BLaER1 treated with 17β-estradiol and CSF1 and Interleukin-3, amounts not matched to agents 10 nM and 100 nM (cell line): ENCODE measurements at regions not wholly inside any gene's neighbourhood (a gene's known extent, or its start where the extent isn't known, plus 50 kb on each side); places are given as distances from the start of the nearest gene placed in this dataset.

Source experiments
- H3K27ac ChIP-seq, 11 experiments: shearing (Covaris generic); formaldehyde crosslinking; 2 replicates each; pipeline ENCODE4 v1.8.1; 2022
- H3K27me3 ChIP-seq, 11 experiments: shearing (Covaris generic); formaldehyde crosslinking; 2 replicates each; pipeline ENCODE4 v1.8.1; 2022
- H3K36me3 ChIP-seq, 11 experiments: shearing (Covaris generic); formaldehyde crosslinking; 2 replicates each; pipeline ENCODE4 v1.8.1; 2022
- H3K4me1 ChIP-seq, 10 experiments: shearing (Covaris generic); formaldehyde crosslinking; 2 replicates each; pipeline ENCODE4 v1.8.1; 2022
- H3K4me2 ChIP-seq, 11 experiments: shearing (Covaris generic); formaldehyde crosslinking; 2 replicates each; pipeline ENCODE4 v1.8.1; 2022
- H3K4me3 ChIP-seq, 10 experiments: shearing (Covaris generic); formaldehyde crosslinking; 2 replicates each; pipeline ENCODE4 v1.8.1; 2022
- H3K9ac ChIP-seq, 11 experiments: shearing (Covaris generic); formaldehyde crosslinking; 2 replicates each; pipeline ENCODE4 v1.8.1; 2022
- H3K9me3 ChIP-seq, 11 experiments: shearing (Covaris generic); formaldehyde crosslinking; replicated peaks in 1 of 11; 2 replicates each; pipeline ENCODE4 v1.8.1; 2022
- H4K20me1 ChIP-seq, 11 experiments: shearing (Covaris generic); formaldehyde crosslinking; 2 replicates each; pipeline ENCODE4 v1.8.1; 2022
- Cebpa-rat ChIP-seq, 11 experiments: shearing (Covaris generic); IDR thresholded peaks; 2 replicates each; pipeline ENCODE4 v1.8.1; 2022

DNA sequence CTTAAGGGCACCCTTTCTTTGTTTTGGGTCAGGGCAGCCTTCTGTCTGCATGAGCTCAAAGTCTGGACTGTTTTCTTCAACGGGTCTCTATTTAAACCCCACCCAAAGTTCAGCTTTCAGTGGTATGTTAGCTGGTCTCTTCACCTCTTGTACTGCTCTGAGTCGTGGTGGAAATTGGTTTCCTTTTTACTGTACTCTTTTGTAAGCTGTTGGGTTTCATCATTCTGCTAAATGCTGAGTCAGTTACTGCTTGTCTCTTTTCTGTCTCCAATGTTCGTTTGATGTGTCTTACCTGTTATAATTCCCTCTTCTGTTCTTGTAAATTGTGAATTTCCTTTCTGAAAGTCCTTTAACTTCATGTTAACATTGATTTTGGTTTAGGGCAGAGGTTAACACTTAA lies 64.1 kb upstream of the MALRD1 start:
- no peaks in the 10 kb centered on the region for H4K20me1 ChIP-seq
- H3K4me3 ChIP-seq, result no peak overlapping the region
- TF ChIP-seq Cebpa-rat (IDR thresholded peaks at IDR 0.05), result no peak
- H3K27ac ChIP-seq, result no peak overlapping the region; a peak in 1 of 22 replicates
- peaks cover 0 to 8% (median 0%) of the 10 kb centered on the region in 10 experiments; a peak in 2 of 20 replicates for H3K4me1 ChIP-seq
- H3K4me2 ChIP-seq, result peak overlapping the region in 4 of 11 experiments; percentile 3 to 37 (median 10); a peak in 4 of 22 replicates
- H3K9ac ChIP-seq, result no peak overlapping the region
- peaks cover 18 to 31% (median 24%) of the 10 kb centered on the region in 11 experiments for H3K9me3 ChIP-seq
- no peaks in the 10 kb centered on the region for H3K27me3 ChIP-seq
- H3K36me3 ChIP-seq, result peaks cover 0 to 8% (median 0%) of the 10 kb centered on the region in 11 experiments; a peak in 4 of 22 replicates

- no peak overlapping the region for H3K4me3 ChIP-seq
- no peaks in the 10 kb centered on the region for H4K20me1 ChIP-seq
- H3K9me3 ChIP-seq, result peaks cover 39 to 57% (median 54%) of the 10 kb centered on the region in 11 experiments
- peaks cover 0 to 16% (median 0%) of the 10 kb centered on the region in 11 experiments; a peak in 6 of 22 replicates for H3K36me3 ChIP-seq
- peaks cover 0 to 8% (median 0%) of the 10 kb centered on the region in 10 experiments; a peak in 2 of 20 replicates for H3K4me1 ChIP-seq
- H3K4me2 ChIP-seq, result no peak overlapping the region
- no peak for TF ChIP-seq Cebpa-rat (IDR thresholded peaks at IDR 0.05)
- H3K27ac ChIP-seq, result no peak overlapping the region
- no peak overlapping the region for H3K9ac ChIP-seq
- H3K27me3 ChIP-seq, result no peaks in the 10 kb centered on the region
Observed at GRCh38 chr10:18988338-18988737, 60.3 kb upstream of the MALRD1 start.
